OCI-LY3 (cell line): ENCODE measurements at regions not wholly inside any gene's neighbourhood (a gene's known extent, or its start where the extent isn't known, plus 50 kb on each side); places are given as distances from the start of the nearest gene placed in this dataset.

Experiments used
- H2AFZ ChIP-seq: fragments of 200-600, 300-600 bp; shearing (Covaris generic); 2 replicates; pipeline ENCODE4 v1.6.0; 2014; ENCODE audit warnings: antibody characterized with exemption, low read depth, low read length
- H3K27ac ChIP-seq: fragments of 200-600, 300-600 bp; sonication (generic); 2 replicates; pipeline ENCODE4 v1.5.1; 2014; ENCODE audit warnings: mild to moderate bottlenecking, low read length, moderate library complexity, mixed read lengths
- H3K27me3 ChIP-seq: fragments of 200-600, 300-600 bp; sonication (generic); 2 replicates; pipeline ENCODE4 v1.6.1; 2014; ENCODE audit warnings: low read depth, low read length, mixed read lengths
- H3K36me3 ChIP-seq: fragments of 200-600, 300-600 bp; sonication (generic); replicated peaks from 2 replicates; pipeline ENCODE3; 2014; ENCODE audit warnings: low read depth, low read length, mixed read lengths
- H3K4me1 ChIP-seq: fragments of 300-600, 200-600 bp; sonication (generic); 2 replicates; pipeline ENCODE4 v1.6.1; 2014; ENCODE audit warnings: low read length, mixed read lengths
- H3K4me2 ChIP-seq: fragments of 200-600, 300-600 bp; sonication (generic); 2 replicates; pipeline ENCODE4 v1.6.1; 2014; ENCODE audit warnings: low read length, mixed read lengths
- H3K4me3 ChIP-seq: fragments of 300-600, 200-600 bp; sonication (generic); 2 replicates; pipeline ENCODE4 v1.5.1; 2014; ENCODE audit warnings: antibody characterized with exemption, mild to moderate bottlenecking, low read length, moderate library complexity
- H3K79me2 ChIP-seq: fragments of 300-600, 200-600 bp; shearing (Covaris generic); 2 replicates; pipeline ENCODE4 v1.6.1; 2014; ENCODE audit warnings: mild to moderate bottlenecking, low read length, mixed read lengths
- H3K9ac ChIP-seq: fragments of 300-600, 200-600 bp; shearing (Covaris generic); 2 replicates; pipeline ENCODE4 v1.6.0; 2014; ENCODE audit warnings: mild to moderate bottlenecking, low read length, moderate library complexity
- H3K9me3 ChIP-seq: fragments of 200-600, 300-600 bp; shearing (Covaris generic); 2 replicates; pipeline ENCODE4 v1.6.1; 2014; ENCODE audit warnings: low read length, mixed read lengths; ENCODE audit not compliant: insufficient read depth
- H4K20me1 ChIP-seq: fragments of 200-600, 300-600 bp; sonication (generic); 2 replicates; pipeline ENCODE4 v1.6.1; 2016; ENCODE audit warnings: low read length, mixed read lengths; ENCODE audit not compliant: insufficient read depth
- CTCF ChIP-seq: fragments of 200-600, 300-600 bp; sonication (generic); IDR thresholded peaks from 2 replicates; pipeline ENCODE4 v1.5.1; 2014; ENCODE audit warnings: antibody characterized with exemption, low read length, low read depth
- EZH2phosphoT487 ChIP-seq: fragments of 200-600 bp; shearing (Covaris generic); IDR thresholded peaks from 2 replicates; pipeline ENCODE4 v1.6.1; 2018; ENCODE audit warnings: antibody characterized with exemption, mixed run types, low read depth

- Histone ChIP-seq H3K36me3 (no peaks in the 10 kb centered on the region), H3K9ac (no peak overlapping the region), H3K27ac (no peak overlapping the region), H3K4me3 (no peak overlapping the region), H2AFZ (no peak overlapping the region), H3K27me3 (no peaks in the 10 kb centered on the region), H3K4me1 (no peaks in the 10 kb centered on the region), H3K4me2 (no peak overlapping the region), H3K79me2 (no peaks in the 10 kb centered on the region), H3K9me3 (no peaks in the 10 kb centered on the region), H4K20me1 (no peaks in the 10 kb centered on the region)
- TF ChIP-seq EZH2phosphoT487 (no peak), CTCF (no peak)
Observed at GRCh38 chr3:105228696-105229095, 138.0 kb upstream of the ALCAM start.

- H3K4me2 ChIP-seq = no peak overlapping the region
- no peak overlapping the region for H2AFZ ChIP-seq
- no peaks in the 10 kb centered on the region for H4K20me1 ChIP-seq
- no peaks in the 10 kb centered on the region for H3K79me2 ChIP-seq
- no peaks in the 10 kb centered on the region for H3K27me3 ChIP-seq
- no peak overlapping the region for H3K27ac ChIP-seq
- H3K4me3 ChIP-seq = no peak overlapping the region
- TF ChIP-seq CTCF = no peak
- TF ChIP-seq EZH2phosphoT487 = no peak
- H3K36me3 ChIP-seq = no peaks in the 10 kb centered on the region
- H3K9ac ChIP-seq = no peak overlapping the region
- no peaks in the 10 kb centered on the region for H3K9me3 ChIP-seq
- H3K4me1 ChIP-seq = peaks cover 10% of the 10 kb centered on the region
Observed at GRCh38 chr3:105232553-105232952, 134.2 kb upstream of the ALCAM start.

- TF ChIP-seq EZH2phosphoT487 (no peak), CTCF (no peak)
- peaks cover 10% of the 10 kb centered on the region for H3K4me1 ChIP-seq
- H3K4me2 ChIP-seq = no peak overlapping the region
Observed at GRCh38 chr3:105233010-105233409, 133.7 kb upstream of the ALCAM start.

GRCh38 chr3:105235221-105235620, 131.5 kb upstream of the ALCAM start:
- Histone ChIP-seq H3K4me2 (no peak overlapping the region), H4K20me1 (no peaks in the 10 kb centered on the region), H3K4me3 (no peak overlapping the region), H3K27ac (no peak overlapping the region), H3K9me3 (no peaks in the 10 kb centered on the region), H3K36me3 (no peaks in the 10 kb centered on the region), H3K27me3 (no peaks in the 10 kb centered on the region), H3K9ac (no peak overlapping the region), H3K4me1 (peaks cover 10% of the 10 kb centered on the region), H2AFZ (no peak overlapping the region), H3K79me2 (no peaks in the 10 kb centered on the region)
- no peak for TF ChIP-seq EZH2phosphoT487
- no peak for TF ChIP-seq CTCF

More at GRCh38 chr3:105233010-105233409, 133.7 kb upstream of the ALCAM start:
- H2AFZ ChIP-seq = no peak overlapping the region
- H3K27me3 ChIP-seq = no peaks in the 10 kb centered on the region
- H4K20me1 ChIP-seq = no peaks in the 10 kb centered on the region
- no peaks in the 10 kb centered on the region for H3K9me3 ChIP-seq
- no peaks in the 10 kb centered on the region for H3K79me2 ChIP-seq
- no peak overlapping the region for H3K9ac ChIP-seq
- no peak overlapping the region for H3K4me3 ChIP-seq
- H3K27ac ChIP-seq = no peak overlapping the region
- no peaks in the 10 kb centered on the region for H3K36me3 ChIP-seq
